HepG2 (cell line): ENCODE measurements at regions not wholly inside any gene's neighbourhood (a gene's known extent, or its start where the extent isn't known, plus 50 kb on each side); places are given as distances from the start of the nearest gene placed in this dataset.

Source experiments
- AGO1 ChIP-seq: fragments of 200-400 bp; formaldehyde crosslinking; IDR thresholded peaks from 2 replicates; pipeline ENCODE4 v1.6.1; 2017; ENCODE audit warnings: mild to moderate bottlenecking, low read depth, low read length, moderate library complexity; ENCODE audit not compliant: poor library complexity, severe bottlenecking
- AKAP8 ChIP-seq: sonication (generic); formaldehyde crosslinking; IDR thresholded peaks from 2 replicates; pipeline ENCODE4 v1.5.1; 2020; ENCODE audit warnings: mild to moderate bottlenecking, missing genetic modification reagents
- BCL6 ChIP-seq: IDR thresholded peaks from 2 replicates; pipeline ENCODE4 v1.6.1; 2016; ENCODE audit warnings: missing genetic modification reagents, missing compliant biosample characterization
- DPF2 ChIP-seq: sonication (generic); formaldehyde crosslinking; IDR thresholded peaks from 2 replicates; pipeline ENCODE4 v1.4.0; 2020; ENCODE audit warnings: mild to moderate bottlenecking, low read depth, missing genetic modification reagents, borderline replicate concordance
- E2F5 ChIP-seq: sonication (generic); formaldehyde crosslinking; conservative IDR thresholded peaks from 2 replicates; pipeline ENCODE4 v1.4.0; 2020; ENCODE audit warnings: missing genetic modification reagents
- GATAD1 ChIP-seq: IDR thresholded peaks from 2 replicates; pipeline ENCODE4 v1.6.1; 2016; ENCODE audit warnings: missing genetic modification reagents, missing compliant biosample characterization
- GMEB2 ChIP-seq: IDR thresholded peaks from 2 replicates; pipeline ENCODE4 v1.6.1; 2016; ENCODE audit warnings: missing biosample characterization, missing genetic modification reagents, low read depth
- MNT ChIP-seq: fragments of 450-650 bp; IDR thresholded peaks from 2 replicates; pipeline ENCODE4 v1.6.1; 2016
- PCBP1 ChIP-seq: fragments of 200-400 bp; formaldehyde crosslinking; IDR thresholded peaks from 2 replicates; pipeline ENCODE4 v1.6.1; 2017; ENCODE audit warnings: mild to moderate bottlenecking, low read depth, low read length, borderline replicate concordance
- PHB2 ChIP-seq: fragments of 450-650 bp; IDR thresholded peaks from 2 replicates; pipeline ENCODE4 v1.6.1; 2018; ENCODE audit not compliant: partially characterized antibody
- THYN1 ChIP-seq: sonication (generic); formaldehyde crosslinking; IDR thresholded peaks from 2 replicates; pipeline ENCODE4 v1.8.1; 2023; ENCODE audit warnings: low read depth, mild to moderate bottlenecking, moderate library complexity, missing genetic modification reagents, borderline replicate concordance
- ZBTB33 ChIP-seq: sonication (generic); formaldehyde crosslinking; IDR thresholded peaks from 2 replicates; pipeline ENCODE4 v1.4.0; 2020; ENCODE audit warnings: missing genetic modification reagents
- ZFP36L2 ChIP-seq: sonication (generic); formaldehyde crosslinking; IDR thresholded peaks from 2 replicates; pipeline ENCODE4 v1.4.0; 2020; ENCODE audit warnings: missing genetic modification reagents
- ZFP37 ChIP-seq: sonication (generic); formaldehyde crosslinking; IDR thresholded peaks from 2 replicates; pipeline ENCODE4 v1.4.0; 2020; ENCODE audit warnings: missing genetic modification reagents, borderline replicate concordance
- ZHX1 ChIP-seq: sonication (generic); formaldehyde crosslinking; IDR thresholded peaks from 2 replicates; pipeline ENCODE4 v1.8.1; 2022; ENCODE audit warnings: low read depth, mild to moderate bottlenecking, missing genetic modification reagents
- ZNF3 ChIP-seq: IDR thresholded peaks from 2 replicates; pipeline ENCODE4 v1.7.0; 2017; ENCODE audit warnings: inconsistent platforms
- ZNF550 ChIP-seq: sonication (generic); formaldehyde crosslinking; IDR thresholded peaks from 2 replicates; pipeline ENCODE4 v1.4.0; 2020; ENCODE audit warnings: mild to moderate bottlenecking, missing genetic modification reagents, borderline replicate concordance
- ZNF567 ChIP-seq: sonication (generic); formaldehyde crosslinking; IDR thresholded peaks from 2 replicates; pipeline ENCODE4 v1.8.1; 2023; ENCODE audit warnings: mild to moderate bottlenecking, missing genetic modification reagents, borderline replicate concordance

- TF ChIP-seq PCBP1 (no peak), ZFP37 (CRISPR knock-in tag) (0 out of 2 replicates have a peak, but pooled peaks have one; percentile 61), AGO1 (no peak), GMEB2 (CRISPR knock-in tag) (no peak), ZHX1 (CRISPR knock-in tag) (no peak), ZNF3 (CRISPR knock-in tag) (no peak), PHB2 (no peak), E2F5 (CRISPR knock-in tag) (no peak), ZNF550 (no peak), ZBTB33 (no peak), DPF2 (CRISPR knock-in tag) (peak; percentile 60), THYN1 (CRISPR knock-in tag) (no peak), AKAP8 (CRISPR knock-in tag) (no peak), ZFP36L2 (CRISPR knock-in tag) (no peak), MNT (no peak), BCL6 (CRISPR knock-in tag) (peak; percentile 65), GATAD1 (CRISPR knock-in tag) (no peak), ZNF567 (CRISPR knock-in tag) (no peak)
These were observed 60.8 kb downstream of the COPRS start (continued) for GRCh38 chr17:31798205-31798724.
